ENCODE measurements at regions not wholly inside any gene's neighbourhood (a gene's known extent, or its start where the extent isn't known, plus 50 kb on each side); places are given as distances from the start of the nearest gene placed in this dataset.

DNA sequence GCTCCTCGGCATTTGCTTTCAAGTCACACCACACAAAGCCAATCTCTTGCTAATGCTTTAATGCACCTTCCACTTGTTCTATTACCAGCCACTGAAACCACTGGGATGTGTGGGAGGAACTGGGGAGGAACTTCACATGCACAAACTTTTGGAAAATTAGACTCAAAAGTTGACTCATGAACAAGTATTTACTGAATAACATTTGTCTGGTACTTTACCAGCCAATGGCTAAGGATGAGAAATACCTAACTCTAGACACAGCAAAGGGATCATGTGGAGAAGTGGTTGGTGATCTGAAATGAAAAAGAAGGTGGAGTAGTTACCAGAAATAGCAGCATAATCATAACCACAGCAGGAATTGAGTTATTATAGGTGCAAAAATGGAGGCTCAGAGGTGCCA is 554.0 kb upstream of the NOX3 start:
- TF ChIP-seq CTCF (IDR thresholded peaks at IDR 0.05) (no peak), POLR2A (IDR thresholded peaks at IDR 0.05) (no peak), EP300 (IDR thresholded peaks at IDR 0.05) (no peak)

Data from suprapubic skin (tissue), 3 donors.